PC-3 (cell line): ENCODE measurements at regions not wholly inside any gene's neighbourhood (a gene's known extent, or its start where the extent isn't known, plus 50 kb on each side); places are given as distances from the start of the nearest gene placed in this dataset.

ENCODE experiments used
- CTCF ChIP-seq: fragments of 300-600 bp; sonication (generic); conservative IDR thresholded peaks from 2 replicates; pipeline ENCODE4 v1.5.1; 2017; ENCODE audit warnings: antibody characterized with exemption, low read depth, mild to moderate bottlenecking, low read length
- EZH2 ChIP-seq: fragments of 300-600 bp; sonication (generic); IDR thresholded peaks from one replicate; pipeline ENCODE4 v1.6.1; 2017; ENCODE audit warnings: antibody characterized with exemption, mild to moderate bottlenecking, low read length; ENCODE audit not compliant: unreplicated experiment

- no peak for TF ChIP-seq CTCF
- TF ChIP-seq EZH2 = no peak
Measured at GRCh38 chr14:98748966-98749365, 523.0 kb downstream of the BCL11B start.
